HG02610 (cell line): ENCODE measurements at regions not wholly inside any gene's neighbourhood (a gene's known extent, or its start where the extent isn't known, plus 50 kb on each side); places are given as distances from the start of the nearest gene placed in this dataset.

ENCODE experiments used
- ATAC-seq: cut with Tn5 transposase; IDR thresholded peaks from one replicate; pipeline ENCODE4 v1.9.1; 2021; ENCODE audit warnings: mild to moderate bottlenecking, moderate library complexity; ENCODE audit not compliant: unreplicated experiment

DNA sequence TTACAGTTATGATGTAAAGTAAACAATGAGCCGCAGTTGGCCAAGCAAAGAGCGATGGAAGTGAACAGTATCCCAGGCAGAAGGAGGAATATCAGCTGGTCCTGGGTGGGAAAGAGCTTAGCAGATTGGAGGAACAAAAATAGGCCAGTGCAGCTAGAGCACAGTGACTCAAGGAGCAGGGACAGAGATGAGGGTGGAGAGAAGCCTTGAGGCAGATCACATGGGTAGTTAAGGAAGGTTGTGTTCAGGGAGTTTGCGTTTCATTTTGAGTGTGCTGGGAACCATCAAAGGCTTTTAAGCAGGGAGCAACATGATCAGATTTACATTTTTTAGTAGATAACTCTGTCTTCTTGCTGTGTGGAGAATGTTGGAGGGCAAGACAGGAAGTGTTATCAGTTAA is 113.6 kb downstream of the OAT start:
- ATAC-seq, result no peak

- no peak for ATAC-seq
Observed at GRCh38 chr10:124303662-124304418, 114.9 kb downstream of the OAT start.

GRCh38 chr10:124302951-124303505 is 115.7 kb downstream of the OAT start:
- no peak for ATAC-seq

DNA sequence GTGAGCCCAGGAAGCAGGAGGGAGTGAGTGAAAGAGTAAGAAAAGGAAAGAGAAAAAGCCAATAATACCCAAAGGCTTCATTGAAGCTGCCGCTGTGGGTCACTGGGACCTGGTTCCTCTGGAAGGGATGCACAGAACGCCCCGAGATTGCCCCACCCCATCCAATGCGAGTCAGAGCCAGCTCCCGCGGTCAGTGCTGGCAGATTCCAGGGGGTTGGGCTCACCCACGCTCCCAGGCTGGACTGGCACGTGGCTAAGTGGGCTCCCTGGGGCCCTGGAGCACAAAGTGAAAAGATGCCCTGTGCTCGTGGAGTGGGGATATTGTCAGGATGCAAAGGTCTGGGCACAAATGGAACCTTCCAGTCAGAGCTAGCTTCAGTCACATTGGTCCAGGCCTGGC is 117.0 kb downstream of the OAT start:
- no peak for ATAC-seq

DNA sequence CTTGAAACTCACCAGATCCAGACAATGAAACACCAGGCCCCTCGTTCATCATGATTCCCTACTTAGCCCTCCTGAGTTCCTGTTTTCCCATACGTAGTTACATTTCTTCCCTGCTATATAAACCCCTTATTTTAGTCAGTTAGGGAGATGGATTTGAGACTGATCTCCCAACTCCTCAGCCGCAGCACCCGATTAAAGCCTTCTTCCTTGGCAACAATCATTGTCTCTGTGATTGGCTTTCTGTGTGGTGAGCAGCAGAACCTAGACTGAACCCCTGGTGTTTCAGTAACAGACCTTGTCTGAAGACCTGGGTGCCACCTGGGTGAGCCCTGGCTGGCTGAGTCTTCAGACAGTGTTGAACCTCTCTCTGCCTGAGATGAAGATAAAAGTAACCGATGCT is 118.0 kb downstream of the OAT start:
- no peak for ATAC-seq

DNA sequence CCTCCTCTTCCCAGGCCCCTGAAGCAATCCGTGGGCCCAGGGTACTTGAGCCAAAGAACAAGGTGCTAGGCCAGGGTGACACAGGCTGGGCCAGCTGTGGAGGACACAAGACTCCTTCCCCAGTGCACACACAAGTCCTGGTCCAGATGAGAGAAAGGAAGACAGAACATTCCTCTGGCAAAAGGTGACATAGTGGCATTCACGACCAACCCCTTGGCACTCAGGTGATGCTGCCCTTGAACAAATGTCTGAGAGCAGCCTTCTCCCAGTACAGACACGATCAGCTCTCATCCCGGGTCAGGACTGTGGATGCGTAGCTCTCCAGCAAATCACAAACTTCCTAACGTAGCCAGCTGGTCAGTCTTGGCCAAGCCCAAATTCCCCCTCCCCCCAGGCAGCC is 118.5 kb downstream of the OAT start:
- ATAC-seq, result no peak

GRCh38 chr10:124299696-124300095 is 119.0 kb downstream of the OAT start:
- no peak for ATAC-seq

DNA sequence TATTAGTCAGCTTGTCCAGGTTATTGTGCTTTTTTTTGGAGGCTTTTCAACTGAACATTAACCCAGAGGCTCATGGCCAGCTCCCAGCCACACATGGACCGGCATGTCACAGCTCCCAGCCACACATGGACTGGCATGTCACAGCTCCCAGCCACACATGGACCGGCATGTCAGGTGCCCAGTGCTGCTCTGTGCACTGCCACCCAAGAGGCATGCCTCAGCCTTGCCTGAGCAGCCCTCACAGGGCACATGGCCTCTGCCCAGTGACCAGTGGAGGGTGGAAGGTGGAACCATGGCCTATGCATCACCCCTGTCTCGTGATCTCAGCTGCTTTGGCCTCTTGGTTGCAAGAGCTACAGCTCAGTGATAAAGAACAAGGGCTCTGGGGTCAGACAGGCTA is 119.8 kb downstream of the OAT start:
- ATAC-seq, result no peak

DNA sequence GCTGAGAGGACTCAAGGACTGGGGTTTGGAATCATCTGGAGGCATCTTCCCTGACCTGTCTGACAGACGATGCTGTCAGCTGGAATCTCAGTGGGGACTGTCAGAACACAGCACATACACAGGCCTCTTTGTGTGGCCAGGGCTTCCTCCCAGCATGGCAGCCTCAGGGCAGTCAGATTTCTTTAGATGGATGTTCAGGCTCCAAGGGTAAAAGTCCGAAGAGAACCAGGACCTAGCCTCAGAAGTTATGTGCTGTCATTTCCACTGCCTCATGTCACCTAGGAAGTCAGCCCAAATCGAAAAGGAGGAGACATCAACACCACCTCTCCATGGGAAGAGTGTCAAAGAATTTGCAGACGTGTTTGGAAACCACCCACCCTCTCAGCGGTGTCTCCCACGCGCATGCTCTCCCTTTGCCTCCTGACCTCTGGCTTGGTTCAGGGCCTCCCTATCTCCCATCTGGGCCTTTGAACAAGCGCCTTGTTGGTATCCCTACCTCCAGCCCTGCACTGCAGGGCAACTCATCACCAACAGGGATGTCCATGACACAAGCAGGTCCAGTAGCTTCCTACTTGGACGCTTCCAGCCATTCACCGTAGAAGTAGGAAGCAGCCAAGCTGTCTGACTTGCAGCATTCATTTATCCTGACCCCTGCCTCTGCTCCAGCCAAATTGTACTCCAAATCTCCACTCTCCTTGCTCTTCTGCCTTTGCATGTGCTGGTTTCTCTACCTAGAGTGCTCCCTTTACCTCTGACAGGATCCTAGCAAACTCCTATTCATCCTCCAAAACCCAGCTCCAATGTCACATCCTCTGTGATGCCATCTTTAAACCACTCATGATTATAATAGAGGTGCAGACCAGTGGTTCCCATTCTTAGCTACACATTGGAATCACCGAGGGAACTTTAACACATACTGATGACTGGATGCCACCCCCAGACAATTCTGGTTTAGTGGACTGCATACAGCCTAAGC is 121.6 kb downstream of the OAT start:
- no peak for ATAC-seq

DNA sequence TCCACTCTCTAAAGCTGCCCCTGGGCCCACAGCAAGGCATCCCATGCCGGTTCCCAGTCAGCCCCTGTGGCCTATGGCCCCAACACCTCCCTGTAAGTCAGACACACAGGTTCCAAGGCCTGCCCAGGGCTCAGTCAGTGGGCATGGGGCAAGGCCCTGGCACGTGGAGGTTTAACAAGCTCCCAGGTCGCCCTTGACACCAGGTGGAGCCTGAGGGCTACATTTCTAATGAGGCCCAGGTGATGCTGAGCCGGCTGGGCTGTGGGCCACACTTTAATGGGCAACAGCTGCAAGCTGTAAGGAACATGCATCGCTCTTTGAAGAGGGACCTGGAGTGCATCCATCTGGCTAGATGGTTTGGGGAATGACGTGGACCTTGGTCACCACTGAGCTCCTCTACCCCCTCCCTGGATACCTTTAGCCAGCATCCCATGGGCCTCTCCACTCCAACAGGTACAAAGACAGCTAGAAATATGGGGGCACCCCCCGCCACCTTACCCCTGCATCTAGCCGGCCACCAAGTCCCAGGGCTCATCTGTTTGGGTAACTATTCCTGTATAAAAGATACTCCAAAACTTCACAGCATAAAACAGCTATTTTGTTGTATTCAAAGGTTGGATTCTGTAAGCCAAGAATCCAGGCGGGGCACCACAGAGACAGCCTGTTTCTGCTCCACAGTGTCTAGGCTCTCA is 122.5 kb downstream of the OAT start:
- ATAC-seq, result no peak

GRCh38 chr10:124294811-124295770 is 123.6 kb downstream of the OAT start:
- ATAC-seq, result no peak

DNA sequence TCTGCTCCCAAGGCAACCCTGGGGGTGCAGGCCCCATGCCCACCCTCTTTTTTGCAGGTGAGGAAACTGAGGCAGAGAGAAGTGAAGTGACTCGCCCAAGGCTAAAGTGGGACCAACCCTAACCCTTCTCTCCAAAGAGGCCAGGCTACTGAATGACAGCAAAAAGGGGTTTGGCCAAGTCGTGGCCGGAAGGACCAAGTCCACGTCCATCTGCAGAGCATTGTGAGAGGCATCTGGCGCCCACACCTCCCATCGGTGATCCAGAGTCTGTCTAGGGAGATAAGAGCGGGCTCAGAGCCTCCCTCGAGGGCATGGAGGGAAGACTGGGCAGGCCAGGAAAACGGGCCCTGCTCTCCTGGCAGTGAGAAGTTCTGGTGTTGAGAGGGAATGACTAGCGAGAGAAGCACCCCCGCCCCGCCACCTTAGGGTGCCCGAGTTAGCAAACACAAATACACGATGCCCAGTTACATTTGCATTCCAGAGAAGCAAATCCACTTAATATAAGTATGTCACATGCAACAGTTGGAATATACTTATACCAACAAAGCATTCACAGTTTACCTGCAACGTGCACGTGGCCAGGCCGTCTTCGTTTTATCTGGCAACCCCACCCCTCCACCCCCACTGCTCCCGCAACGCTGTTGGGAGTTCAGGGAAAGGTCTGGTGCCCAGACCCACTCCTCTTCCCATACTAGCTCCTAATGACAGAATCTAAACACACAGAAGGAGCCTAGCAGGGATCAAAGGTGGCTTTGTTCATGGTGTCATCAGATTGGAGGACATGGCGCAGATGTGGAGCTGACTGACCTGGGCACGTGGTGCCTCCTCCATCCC is 124.9 kb downstream of the OAT start:
- no peak for ATAC-seq

DNA sequence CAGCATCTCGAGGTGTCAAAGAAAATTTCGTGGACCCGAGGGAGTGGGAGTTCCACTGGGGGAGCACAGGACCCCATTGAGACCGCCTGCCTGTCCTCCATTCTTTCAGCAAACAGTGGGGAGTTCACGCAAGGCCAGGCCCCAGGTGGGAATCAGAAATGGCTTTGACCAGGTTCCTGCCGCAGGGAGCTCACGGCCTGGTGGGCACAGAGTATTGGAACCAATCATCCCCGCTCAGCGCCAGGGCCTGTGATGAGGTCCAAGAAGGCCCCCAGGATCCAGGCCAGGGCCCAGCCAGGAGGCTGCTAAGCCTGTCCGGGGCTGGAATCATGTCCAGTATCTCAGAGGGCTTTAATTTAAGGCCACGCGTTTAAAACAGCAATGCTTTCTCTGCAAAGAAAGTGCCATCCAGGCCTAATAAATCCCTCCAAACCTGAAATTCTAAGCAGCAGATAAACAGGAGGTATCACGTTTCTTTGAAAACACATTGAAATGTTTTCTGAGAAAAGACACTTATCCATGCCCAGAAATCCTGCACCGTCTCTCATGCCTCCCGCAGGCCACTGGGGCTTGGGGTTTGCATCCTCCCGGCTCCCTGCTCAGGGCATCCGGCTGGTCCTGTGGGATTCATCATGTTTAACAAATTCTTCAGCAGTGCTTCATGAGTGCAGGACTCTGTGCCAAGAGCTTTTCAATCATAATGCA is 125.7 kb downstream of the OAT start:
- ATAC-seq, result no peak

- no peak for ATAC-seq
Observed at GRCh38 chr10:124291001-124291701, 127.6 kb downstream of the OAT start.

GRCh38 chr10:124289851-124290795 is 128.6 kb downstream of the OAT start:
- peak; percentile 40 for ATAC-seq

DNA sequence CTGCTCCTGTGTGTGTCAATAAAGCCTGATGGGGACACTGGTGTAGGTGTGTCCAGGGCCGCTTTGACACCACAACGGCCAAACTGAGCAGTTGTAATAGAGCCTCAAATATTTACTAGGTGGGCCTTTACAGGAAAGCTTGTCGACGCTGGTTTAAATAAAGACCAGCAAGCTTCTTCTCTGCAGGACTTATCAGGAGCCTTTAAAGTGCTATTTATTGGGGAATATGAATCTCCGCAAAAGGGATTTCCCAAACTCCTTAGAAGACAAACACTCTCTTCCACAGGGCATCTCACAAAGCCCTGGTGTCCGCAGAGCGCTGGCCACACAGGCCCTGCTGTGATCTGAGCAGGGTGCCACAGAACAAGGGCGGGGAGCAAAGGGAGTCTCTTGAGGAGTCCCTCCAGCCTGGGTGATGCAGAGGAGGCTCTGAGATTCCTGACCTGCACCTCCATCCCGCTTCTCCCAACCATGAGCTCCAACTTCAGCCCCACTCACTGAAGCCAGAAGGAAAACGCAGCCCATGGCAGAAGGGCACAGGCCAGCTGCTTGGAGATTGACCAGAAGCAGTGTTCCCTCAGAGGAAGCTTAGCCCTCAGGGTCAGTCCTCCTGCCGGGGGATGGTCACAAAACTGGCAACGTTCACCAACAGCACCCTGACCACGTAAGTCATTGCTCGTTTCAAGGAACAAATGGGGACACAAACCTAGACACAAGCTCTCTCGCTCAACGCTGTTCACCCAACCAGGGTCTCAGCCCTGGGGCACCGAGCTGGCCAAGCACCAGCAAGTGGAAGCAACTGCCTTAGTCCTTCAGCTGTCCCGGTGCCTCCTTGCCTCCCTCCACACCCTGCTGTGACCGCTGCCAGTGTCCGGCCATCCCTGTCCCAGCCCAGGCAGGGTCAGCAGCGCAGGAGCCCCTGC is 129.5 kb downstream of the OAT start:
- ATAC-seq, result no peak
